ENCODE measurements at regions not wholly inside any gene's neighbourhood (a gene's known extent, or its start where the extent isn't known, plus 50 kb on each side); places are given as distances from the start of the nearest gene placed in this dataset.

DNA sequence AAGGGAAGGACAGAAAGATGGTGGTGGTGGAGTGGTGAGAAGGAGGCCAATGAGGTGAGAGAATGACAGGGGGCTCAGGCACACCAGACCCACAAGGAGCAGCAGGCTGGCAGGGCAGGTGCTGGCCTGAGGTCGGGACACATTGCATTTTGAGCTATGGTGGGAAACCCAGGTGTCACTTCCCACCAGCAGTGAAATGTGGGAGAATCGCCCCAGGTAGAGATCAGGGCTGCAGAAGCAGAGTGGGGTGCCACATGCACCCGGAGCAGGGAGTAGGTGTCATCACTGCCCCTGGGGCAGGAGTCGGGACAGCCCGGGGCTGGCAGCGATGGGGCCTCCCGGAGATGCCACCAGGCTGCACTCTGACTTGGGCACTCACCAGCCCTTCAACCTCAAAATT, 315.8 kb downstream of the BCL11B start:
- DNase-seq (ENCODE audit: low spot score), result no peak

DNA sequence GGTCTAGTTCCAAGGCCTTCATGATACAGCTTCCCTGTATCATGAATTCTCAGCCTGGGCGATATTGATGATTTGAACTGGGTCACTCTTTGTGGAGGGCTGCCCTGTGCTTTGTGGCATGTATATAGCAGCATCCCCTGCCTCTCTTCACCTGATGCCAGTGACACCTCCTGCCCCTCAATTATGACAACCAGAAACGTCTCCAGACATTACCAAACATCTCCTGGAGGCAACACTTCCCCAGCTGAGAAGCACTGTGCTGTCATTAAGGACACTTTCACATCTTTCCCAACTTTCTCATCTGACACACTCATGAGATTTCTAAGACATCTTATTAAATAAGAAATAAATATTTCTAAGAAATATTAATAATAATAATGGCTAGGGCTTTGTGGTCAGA, 315.3 kb downstream of the BCL11B start:
- DNase-seq (ENCODE audit: low spot score), result no peak

DNA sequence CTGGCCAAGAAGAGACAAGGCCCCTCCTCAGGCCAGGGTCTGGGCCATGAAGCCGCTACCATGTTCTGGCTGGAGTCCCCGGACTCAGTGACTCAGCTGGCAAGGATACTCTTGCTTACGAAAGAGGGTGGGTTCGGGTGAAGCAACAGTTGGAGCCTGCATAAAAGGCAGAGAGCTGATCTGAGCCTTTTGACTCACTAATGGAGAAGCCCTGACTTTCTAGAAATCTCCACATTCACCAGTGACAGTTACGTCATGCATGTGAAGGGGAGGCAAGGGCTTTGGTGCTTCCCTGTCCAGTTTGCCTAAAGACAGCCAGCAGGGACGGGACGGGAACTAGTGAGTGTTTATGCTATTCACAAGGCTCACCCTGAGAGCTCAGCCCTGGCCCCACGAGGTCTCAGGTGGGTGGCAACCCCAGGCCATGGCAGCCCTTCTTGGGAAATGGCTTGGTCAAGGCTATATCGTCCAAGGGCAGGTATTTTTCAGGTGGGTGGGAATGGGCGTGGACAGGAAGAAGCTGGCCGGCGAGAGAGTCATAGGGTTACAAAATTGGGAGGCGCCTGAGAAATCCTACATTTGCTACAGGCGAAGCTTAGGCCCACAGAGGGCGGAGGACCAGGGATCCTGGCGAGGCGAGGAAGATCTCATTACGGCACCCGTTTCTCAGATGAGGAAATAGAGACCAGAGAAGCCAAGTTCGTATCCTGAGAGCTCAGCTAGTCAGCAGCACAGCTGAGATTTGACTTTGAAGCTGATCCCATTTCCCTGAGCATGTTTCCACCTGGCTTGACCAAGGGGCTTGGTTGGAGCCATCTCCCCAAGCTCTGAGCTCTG, 314.6 kb downstream of the BCL11B start:
- DNase-seq (ENCODE audit: low spot score), result no peak

DNA sequence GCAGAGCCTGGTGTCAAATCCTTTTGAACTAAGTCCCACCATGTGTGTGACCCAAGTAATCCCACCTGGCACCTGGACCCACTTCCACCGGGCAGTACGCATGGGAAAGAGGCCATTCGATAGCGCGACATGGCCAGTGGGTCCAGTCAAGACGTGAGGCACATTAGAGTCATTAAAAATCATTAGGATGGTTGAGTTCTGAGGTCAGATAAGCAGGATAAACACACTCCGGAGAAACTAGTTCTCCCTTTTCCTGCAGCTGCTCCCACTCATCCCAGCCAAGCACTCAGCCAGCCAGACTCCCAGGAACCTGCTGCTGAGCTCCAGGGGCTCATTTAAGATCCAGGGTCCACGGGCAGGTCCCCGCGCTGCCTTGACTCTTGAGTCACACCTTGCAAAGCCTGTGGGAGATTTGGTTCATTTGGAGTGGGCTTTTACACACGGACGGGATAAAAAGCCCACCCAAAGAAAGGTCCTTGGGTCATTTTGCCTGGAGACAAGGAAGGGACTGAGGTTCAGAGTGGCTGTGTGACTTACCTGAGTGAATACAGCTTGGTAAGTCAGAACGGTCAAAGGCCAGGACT, 313.9 kb downstream of the BCL11B start:
- DNase-seq (ENCODE audit: low spot score), result no peak

DNA sequence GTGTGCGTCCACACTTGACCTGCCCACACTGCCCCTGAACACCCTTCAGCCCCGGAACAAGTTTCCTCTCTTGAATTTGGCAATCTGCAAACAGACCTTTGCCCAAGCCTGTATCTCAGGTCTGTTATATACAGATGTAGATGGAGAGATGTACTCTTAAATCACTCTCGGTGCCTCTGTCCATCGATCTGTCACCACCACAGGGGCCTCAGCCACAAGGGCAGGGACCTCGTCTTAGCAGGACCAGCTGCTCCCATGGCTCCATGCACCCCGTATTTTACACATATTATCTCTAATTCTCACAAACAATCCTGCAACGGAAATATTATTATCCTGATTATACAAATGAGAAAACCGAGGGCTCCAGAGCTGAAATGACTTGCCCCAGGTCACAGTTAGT, 313.4 kb downstream of the BCL11B start:
- no peak for DNase-seq (ENCODE audit: low spot score)

DNA sequence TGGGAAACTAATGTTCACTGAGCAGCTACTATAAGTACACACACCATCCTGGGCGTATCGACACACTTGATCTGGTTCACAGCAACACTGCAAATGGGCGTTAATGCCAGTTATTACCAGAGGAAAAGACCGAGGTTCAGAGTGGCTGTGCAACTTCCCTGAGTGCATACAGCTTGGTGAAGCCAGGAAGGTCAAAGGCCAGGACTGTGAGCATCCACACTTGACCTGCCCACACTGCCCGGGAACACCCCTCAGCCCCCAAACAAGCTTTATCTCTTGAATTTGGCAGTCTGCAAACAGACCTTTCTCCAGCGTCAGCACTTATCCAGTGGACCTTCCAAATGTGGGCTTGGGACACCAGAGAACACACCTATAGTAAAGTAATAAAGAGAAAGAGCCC, 312.6 kb downstream of the BCL11B start:
- DNase-seq (ENCODE audit: low spot score), result no peak

DNA sequence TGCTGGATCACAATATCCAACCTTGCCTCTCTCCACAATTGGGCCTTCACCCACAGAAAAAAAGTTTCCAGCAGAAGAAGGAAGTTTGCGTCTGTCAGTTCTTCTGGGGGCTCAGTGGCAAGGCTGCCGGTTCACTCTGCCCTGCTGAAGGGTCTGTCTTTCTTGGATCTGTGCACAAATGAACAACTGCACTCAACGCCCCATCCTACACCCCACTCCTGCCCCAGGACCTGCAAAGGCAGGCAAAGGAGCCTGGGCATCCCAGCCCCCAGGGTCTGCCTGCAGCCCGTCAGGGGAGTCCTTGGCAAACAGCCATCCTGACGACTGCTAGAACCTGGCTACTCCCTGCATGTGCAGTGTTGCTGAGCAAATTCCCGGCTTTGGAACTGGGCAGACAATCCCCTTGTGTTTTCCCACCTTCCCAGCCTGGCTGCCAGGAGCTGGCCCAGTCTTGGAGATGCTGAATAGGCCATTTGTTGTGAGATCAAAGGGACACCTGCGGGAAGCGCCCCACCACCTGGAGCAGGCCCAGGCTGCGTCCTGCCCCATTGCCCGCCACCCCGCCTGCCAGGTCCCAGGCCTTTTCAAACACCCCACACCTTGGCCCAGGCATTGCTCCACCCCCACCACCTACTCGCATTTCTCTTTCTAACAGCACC, 311.9 kb downstream of the BCL11B start:
- DNase-seq (ENCODE audit: low spot score), result no peak

DNA sequence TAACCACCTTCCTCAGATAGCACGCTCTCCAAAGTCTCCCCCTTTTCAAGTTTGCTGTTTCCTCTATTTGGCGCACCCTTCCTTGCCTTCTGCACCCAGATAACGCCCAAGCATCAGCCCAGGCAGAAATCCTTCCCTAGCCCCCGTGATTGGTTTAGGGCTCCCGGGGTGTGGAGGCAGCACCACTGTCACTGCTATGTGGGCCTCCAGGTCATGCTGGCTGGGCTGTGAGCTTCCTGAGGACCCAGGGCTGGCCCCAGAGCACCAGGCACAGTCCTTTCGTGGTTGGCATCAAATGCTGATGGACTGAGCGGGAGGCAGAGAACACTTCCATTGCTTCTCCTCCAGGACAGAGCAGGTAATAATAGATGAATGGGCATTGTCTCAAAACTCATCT, 311.4 kb downstream of the BCL11B start:
- no peak for DNase-seq (ENCODE audit: low spot score)

DNA sequence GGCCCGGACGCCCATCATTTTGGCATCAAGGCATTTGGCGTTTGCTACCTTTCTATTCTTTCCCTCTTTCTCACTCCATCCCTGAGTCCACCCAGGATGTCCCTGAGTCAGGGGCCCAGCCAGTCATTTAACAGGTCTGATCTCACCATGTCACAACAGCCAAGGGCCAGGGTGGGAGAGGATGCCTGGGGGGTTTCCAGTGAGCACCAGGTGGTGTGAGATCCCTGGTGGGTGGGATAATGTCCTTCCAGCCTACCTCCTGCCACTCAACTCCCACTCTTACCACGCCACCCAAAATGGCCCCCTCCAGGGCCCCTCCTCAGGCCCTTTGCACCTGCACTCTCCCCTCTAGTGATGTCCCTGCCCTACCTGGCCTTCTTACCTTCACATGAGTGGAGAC, 310.8 kb downstream of the BCL11B start:
- no peak for DNase-seq (ENCODE audit: low spot score)

DNA sequence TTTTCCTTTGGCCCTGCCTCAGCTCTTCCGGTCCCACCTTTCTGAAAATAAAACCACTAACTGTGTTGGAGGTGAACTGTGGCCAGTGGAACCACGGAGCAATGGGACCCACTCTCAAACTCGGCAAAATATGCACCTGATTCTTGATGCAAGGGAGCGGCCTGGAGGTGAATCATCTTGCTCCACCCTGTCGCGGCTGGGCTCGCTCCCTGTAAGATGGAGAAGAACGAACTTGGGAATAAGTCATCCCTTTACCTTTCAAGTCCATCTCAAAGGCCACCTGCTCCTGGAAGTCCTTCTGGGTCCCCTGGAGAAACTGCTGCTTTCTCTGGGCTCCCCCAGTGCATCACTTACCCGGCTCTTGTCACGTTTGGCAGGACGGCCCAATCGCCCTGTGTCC, 309.9 kb downstream of the BCL11B start:
- DNase-seq (ENCODE audit: low spot score), result no peak

DNA sequence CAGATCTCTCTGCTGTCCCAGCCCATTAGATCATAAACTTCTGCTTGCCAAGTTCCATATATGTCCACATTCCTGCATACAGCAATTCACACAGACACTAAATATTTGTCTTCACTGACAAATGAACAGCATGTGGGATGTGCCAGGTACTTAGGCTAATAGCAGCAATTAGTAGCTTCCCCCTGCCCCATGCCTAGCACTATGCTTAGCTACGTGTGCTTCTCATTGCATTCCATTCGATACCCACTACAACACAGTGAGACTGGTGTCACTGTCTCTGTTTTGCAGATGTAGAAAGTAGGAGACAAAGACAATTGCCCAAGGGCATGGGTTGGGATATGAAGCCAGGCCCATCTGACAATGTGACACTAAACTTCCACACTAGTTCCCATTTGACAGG, 308.4 kb downstream of the BCL11B start:
- DNase-seq (ENCODE audit: low spot score), result no peak

DNA sequence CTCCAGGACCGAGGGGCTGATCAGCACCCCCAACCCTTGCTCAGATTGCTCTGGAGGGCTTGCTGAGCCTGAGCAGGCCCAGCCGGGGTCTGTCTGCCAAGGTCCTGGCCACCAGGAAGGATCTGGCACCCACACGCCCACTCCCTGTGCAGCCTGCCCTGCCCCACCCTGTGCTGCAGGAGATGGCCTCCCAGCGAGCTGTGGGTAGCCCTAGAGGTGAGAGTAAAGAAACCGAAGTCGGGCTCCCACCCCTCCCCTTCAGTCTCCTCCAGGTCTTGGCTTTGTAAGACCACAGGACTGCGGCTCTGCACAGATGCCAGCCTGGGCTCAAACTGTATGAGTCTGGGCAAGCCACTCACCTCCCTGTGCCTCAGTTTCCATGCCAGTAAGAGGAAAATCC, 307.8 kb downstream of the BCL11B start:
- no peak for DNase-seq (ENCODE audit: low spot score)

DNA sequence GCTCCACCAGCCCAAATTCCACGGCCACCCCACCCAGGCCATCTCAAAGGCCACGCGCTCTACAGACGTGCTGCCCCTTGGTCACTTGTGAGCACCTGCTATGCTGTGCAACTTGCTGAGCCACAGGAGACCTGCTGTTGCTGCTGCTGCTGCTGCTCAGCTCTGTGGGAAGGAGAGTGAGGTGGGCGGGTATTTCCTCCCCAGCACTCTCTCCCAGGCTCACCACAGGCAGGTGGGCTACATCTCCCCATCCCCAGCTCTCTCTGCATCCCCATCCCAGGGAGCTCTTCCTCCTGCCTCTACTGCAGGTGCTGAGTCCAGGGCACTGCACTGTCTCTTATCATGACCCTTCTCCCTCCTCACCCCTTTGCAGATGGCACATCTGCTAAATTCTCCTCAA, 306.9 kb downstream of the BCL11B start:
- no peak for DNase-seq (ENCODE audit: low spot score)

DNA sequence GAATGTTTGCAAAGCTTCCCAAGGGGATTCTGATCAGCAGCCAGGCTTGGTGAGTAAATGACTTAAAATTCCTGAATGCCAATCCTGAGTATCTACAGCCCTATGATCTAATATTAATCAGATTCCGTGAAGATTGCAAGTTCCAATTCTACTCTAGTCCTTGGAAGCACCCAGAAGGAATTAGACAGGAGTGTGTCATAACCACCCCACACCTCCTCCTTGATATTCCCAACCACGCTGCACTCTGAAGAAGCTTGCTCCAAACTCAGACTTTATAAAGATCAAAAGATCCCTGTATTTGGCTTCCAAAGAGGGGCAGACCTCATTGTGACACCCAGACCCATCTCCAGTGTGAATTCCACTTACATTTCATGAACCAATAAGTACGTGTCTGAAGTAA, 306.0 kb downstream of the BCL11B start:
- DNase-seq (ENCODE audit: low spot score), result no peak

DNA sequence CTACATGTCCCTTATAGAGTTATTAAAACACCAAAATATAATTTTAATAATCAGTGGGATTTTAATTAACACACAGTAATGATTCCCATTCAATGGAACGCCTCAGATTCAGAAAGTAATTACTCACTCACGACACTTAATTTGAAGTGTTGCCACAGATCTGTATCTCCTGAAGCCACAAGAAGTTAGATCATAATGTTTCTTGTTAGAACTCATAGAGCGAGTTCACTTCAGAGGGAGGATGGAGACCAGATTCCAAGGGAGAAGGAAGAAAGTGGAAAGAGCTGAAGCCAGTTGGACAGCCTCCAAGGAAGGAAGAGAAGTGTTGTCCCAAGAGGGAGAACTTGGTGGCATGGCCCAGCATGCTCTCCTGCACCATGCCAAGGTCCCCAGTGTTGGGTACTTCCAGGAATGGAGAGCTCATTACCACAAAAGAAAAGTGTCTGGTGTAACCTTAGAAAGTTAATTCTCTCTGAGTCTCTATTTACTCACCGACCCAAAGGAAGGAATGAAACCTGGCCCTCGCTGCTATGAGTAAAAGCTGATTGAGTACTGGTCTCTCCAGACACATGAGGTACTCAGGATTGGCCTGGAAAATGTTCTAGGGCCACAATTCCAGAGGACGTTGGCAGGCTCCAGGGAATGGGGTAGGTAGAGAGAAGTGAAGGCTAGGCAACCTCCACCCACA, 305.4 kb downstream of the BCL11B start:
- DNase-seq (ENCODE audit: low spot score), result no peak

DNA sequence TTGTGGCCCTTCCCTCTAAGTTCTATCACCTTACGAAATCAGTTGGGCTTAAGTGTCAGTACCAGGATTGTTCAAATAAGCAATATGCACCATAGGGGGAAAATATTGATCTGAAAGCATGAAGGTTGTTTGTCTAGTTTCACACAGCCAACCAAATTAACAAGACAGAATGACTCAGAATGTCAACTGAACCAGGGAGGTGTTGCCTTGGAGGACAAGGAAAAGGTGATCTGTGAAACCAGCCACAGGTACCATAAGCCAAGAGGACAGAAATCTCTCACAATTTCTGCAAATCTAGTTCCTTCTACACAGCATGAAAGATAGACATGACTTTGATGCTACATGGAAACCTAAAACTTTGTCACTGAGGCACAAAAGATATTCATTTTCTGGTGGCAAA, 297.9 kb downstream of the BCL11B start:
- DNase-seq (ENCODE audit: low spot score), result no peak

DNA sequence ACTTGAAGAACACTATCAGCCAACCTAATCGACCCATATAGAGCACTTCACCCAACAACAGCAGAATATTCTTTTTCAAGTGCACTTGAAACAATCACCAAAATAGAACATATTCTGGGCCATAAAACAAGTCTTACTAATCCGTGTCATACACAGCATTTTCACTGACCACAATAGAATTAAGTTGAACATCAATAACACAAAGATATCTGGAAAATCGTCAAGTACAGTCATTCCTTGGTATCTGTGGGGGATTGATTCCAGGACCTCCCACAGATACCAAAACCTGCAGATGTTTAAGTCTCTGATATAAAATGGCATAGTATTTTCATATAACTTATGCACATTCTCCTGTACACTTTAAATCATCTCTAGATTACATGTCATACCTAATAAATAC, 295.7 kb downstream of the BCL11B start:
- no peak for DNase-seq (ENCODE audit: low spot score)

DNA sequence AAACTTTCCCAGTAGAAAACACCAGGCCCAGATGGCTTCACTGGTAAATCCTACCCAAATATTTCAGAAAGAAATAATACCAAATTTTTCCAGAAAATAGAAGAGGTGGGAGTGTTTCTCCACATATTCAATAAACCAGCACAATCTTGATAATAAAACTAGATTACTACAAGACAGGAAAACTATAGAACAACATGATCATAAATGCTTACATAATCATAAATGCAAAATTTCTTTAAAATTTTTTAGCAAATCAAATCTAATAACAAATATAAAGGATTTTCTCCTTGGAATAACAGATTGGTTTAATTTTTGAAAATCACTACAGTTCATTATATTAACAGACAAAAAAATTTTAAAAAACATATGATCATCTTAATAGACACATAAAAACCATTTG, 294.5 kb downstream of the BCL11B start:
- no peak for DNase-seq (ENCODE audit: low spot score)

DNA sequence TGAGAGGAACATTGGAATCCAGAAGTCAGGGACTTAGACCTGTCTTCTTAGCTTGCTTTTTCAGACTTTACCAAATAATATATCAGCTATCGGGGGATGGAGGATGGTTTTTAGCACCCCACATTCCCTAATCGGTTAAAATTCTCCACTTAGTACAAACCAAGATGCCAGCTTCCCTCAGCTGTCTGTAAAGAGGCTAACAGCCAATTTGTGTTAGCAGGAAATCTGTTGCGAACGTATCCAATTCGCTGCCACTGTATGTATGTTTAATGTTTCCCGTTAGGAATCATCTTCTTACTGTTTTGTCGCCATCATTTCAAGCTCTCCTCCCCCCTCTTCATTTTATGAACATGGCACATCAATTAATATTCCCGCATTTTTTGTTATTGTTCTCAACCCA, 289.0 kb downstream of the BCL11B start:
- DNase-seq (ENCODE audit: low spot score), result no peak

DNA sequence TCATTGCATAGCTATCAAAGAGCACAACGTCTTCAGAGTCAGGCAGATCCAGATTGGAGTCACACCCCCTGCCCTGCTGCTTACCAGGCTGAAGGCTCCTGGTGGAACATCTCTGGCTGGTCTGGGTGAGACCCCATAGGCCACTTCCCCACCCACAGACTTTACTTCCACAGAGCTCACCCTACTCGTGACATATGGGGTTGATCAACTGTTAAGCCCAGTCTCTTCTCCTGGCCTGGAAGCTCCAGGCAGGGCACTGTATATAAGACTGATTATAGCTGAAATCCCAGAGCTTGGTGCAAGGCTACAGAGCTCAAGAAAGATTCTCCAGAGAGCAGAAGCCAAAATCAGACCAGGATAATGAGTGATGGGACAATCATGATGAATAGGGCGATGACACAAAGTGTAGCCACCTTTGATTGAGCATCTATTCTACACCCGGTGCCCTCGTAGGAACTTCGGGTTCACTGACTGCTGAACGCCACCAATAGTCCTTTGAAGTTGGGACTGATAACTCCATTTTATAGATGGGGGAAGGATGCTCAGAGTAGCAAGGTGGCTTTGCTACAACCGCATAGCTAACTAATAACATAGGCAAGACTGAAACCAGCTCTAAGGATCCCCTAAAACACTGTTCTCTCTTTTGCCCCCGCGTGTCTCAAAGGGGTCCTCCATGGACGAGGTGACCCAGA, 287.8 kb downstream of the BCL11B start:
- no peak for DNase-seq (ENCODE audit: low spot score)

DNA sequence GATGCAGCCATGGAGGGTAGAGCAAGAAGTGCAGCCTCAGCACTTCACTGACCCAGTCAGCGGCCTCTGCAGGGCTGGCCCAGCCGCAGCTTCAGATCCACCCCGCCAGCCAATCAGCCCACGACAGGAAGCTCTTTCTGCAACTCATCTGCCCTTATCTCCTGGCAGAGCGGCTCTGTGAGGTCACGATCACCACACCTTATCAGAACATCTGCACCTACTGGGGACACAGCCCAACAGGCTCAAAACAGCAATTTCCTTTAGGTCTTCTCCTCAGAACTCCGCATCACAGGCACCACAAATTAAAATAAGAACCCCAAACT, 287.3 kb downstream of the BCL11B start:
- no peak for DNase-seq (ENCODE audit: low spot score)

DNA sequence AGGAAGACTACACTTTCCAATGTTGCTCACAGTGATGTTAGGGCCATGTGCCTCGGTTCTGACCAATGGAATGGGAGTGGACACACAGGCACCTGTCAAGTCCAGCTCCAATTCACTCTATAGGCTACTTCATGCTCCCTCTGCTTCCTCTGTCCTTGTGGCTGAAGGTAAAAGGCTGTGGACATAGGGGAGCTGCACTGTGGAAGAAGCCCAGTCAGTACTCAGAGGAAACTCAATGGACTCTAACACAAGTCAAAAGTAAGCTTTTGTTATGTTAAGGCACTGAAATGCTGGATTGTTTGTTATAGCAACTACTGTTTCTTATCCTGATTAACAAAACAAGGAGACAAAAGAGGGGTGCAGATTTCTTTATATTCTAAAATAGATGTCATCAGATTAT, 278.2 kb downstream of the BCL11B start:
- no peak for DNase-seq (ENCODE audit: low spot score)

DNA sequence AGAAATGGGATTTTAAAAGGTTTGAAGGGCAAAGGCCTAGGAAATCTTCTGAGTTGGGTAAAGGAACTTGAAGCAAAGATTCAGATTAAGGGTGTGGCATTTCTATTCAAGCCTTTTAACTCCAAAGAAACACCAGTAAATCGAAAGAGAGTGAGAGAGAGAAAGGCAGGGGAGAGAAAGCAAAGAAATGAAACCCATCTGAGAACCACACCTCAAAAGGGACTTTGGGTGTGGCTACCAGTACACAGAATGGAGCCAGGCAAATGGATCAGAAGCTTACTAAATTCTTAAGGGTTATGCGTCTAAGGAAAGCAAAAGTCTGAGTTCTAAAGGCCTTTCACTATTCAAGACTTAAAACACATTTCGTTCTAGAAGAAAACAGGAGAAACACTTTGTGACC, 277.4 kb downstream of the BCL11B start:
- no peak for DNase-seq (ENCODE audit: low spot score)
